GM23248 (cell line): ENCODE measurements at regions not wholly inside any gene's neighbourhood (a gene's known extent, or its start where the extent isn't known, plus 50 kb on each side); places are given as distances from the start of the nearest gene placed in this dataset.

Experiments used
- EZH2 ChIP-seq: fragments of 200-600 bp; sonication (generic); IDR thresholded peaks from 2 replicates; pipeline ENCODE4 v1.6.1; 2018; ENCODE audit warnings: antibody characterized with exemption, mild to moderate bottlenecking; ENCODE audit not compliant: insufficient read depth, poor library complexity, severe bottlenecking
- EZH2phosphoT487 ChIP-seq: fragments of 200-600 bp; sonication (generic); IDR thresholded peaks from 2 replicates; pipeline ENCODE4 v1.6.1; 2018; ENCODE audit warnings: antibody characterized with exemption, moderate library complexity, mild to moderate bottlenecking, low read depth; ENCODE audit not compliant: insufficient read depth

DNA sequence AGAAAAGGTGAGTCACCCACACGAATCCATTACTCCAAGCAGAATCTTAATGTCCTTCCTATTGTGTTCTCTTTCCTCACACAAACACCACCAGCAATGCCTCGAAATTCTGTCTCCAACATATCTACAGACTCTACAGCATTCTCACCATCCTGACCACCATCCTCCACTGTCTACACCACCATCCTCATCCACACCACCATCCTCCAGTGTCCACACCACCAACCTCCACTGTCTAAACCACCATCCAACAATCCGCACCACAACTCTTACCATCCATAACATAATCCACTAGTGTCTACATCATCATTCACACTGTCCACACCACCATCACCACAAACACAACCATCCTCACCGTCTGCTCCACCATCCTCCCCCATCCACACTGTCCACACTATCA lies 121.6 kb upstream of the ALKAL2 start:
- TF ChIP-seq EZH2 (no peak), EZH2phosphoT487 (no peak)
